IMR-90 (cell line): ENCODE measurements at regions not wholly inside any gene's neighbourhood (a gene's known extent, or its start where the extent isn't known, plus 50 kb on each side); places are given as distances from the start of the nearest gene placed in this dataset.

Source experiments
- ATAC-seq: fragments of 200-7000 bp; cut with Tn5 transposase; 2 replicates; pipeline ENCODE4 v1.9.1; 2020; ENCODE audit warnings: low read depth, mild to moderate bottlenecking, moderate library complexity
- BruUV-seq: library from RNA; stranded (reverse); fragments of 400-500 nt; replicated peaks from 2 replicates; lab custom pipeline; 2021; lab: Mats Ljungman, UMichigan
- CTCF ChIA-PET: fragments of 300-600 bp; formaldehyde crosslinking; extraction: SDS; loops from one replicate; lab custom pipeline; 2021; ENCODE audit warnings: antibody characterized with exemption; lab: Yijun Ruan, JAX
- POLR2A ChIA-PET: fragments of 300-600 bp; sonication (Branson Sonifier 250); formaldehyde crosslinking; loops from one replicate; lab custom pipeline; 2022; ENCODE audit warnings: antibody characterized with exemption; ENCODE audit not compliant: unreplicated experiment; lab: Charles Lee
- DNase-seq: peaks from one replicate; pipeline ENCODE4 v3.0.0; 2013
- H2AFZ ChIP-seq: replicated peaks from 2 replicates; pipeline ENCODE3; 2013; ENCODE audit warnings: low read length, mild to moderate bottlenecking; ENCODE audit not compliant: poor library complexity
- H2AK5ac ChIP-seq: 2 replicates; pipeline ENCODE4 v1.6.1; 2013; ENCODE audit warnings: low read depth, low read length, inconsistent platforms
- H2AK9ac ChIP-seq: replicated peaks from 2 replicates; pipeline ENCODE3; 2013; ENCODE audit warnings: mild to moderate bottlenecking, low read depth, low read length, moderate library complexity; ENCODE audit not compliant: poor library complexity
- H2BK120ac ChIP-seq: 2 replicates; pipeline ENCODE4 v1.6.1; 2013; ENCODE audit warnings: low read depth, low read length, inconsistent platforms
- H2BK15ac ChIP-seq: 3 replicates; pipeline ENCODE4 v1.6.1; 2013; ENCODE audit warnings: low read depth, low read length, inconsistent platforms
- H2BK20ac ChIP-seq: 2 replicates; pipeline ENCODE4 v1.6.1; 2013; ENCODE audit warnings: low read depth, mild to moderate bottlenecking, inconsistent platforms, low read length, moderate library complexity
- H2BK5ac ChIP-seq: 2 replicates; pipeline ENCODE4 v1.6.1; 2013; ENCODE audit warnings: mild to moderate bottlenecking, low read depth, low read length, inconsistent platforms; ENCODE audit not compliant: poor library complexity, severe bottlenecking
- H3K14ac ChIP-seq: replicated peaks from 2 replicates; pipeline ENCODE4 v1.6.1; 2013; ENCODE audit warnings: low read depth, low read length, inconsistent platforms
- H3K18ac ChIP-seq: 2 replicates; pipeline ENCODE4 v1.6.1; 2013; ENCODE audit warnings: low read depth, low read length, control low read depth
- H3K23ac ChIP-seq: 2 replicates; pipeline ENCODE4 v1.6.1; 2013; ENCODE audit warnings: low read depth, low read length, inconsistent platforms
- H3K27ac ChIP-seq: 2 replicates; pipeline ENCODE4 v1.5.1; 2013; ENCODE audit warnings: mild to moderate bottlenecking, control low read depth, low read length; ENCODE audit not compliant: insufficient read depth
- H3K27me3 ChIP-seq: 2 replicates; pipeline ENCODE4 v1.6.1; 2013; ENCODE audit warnings: low read length; ENCODE audit not compliant: control insufficient read depth, insufficient read depth
- H3K36me3 ChIP-seq: 2 replicates; pipeline ENCODE4 v1.6.1; 2013; ENCODE audit warnings: low read length, mixed read lengths; ENCODE audit not compliant: control insufficient read depth, insufficient read depth
- H3K4ac ChIP-seq: 2 replicates; pipeline ENCODE4 v1.6.1; 2013; ENCODE audit warnings: low read depth, low read length, inconsistent platforms
- H3K4me1 ChIP-seq: 2 replicates; pipeline ENCODE4 v1.6.1; 2013; ENCODE audit warnings: low read length, mixed read lengths; ENCODE audit not compliant: control insufficient read depth, insufficient read depth
- H3K4me2 ChIP-seq: 2 replicates; pipeline ENCODE4 v1.6.1; 2013; ENCODE audit warnings: low read depth, mild to moderate bottlenecking, control low read depth, low read length, moderate library complexity
- H3K4me3 ChIP-seq: 2 replicates; pipeline ENCODE4 v1.5.1; 2013; ENCODE audit warnings: low read depth, mild to moderate bottlenecking, control low read depth, low read length, moderate library complexity; ENCODE audit not compliant: insufficient read depth
- H3K56ac ChIP-seq: 2 replicates; pipeline ENCODE4 v1.6.1; 2013; ENCODE audit warnings: low read length, inconsistent platforms; ENCODE audit not compliant: insufficient read depth; ENCODE audit errors: extremely low read depth
- H3K79me1 ChIP-seq, 2 experiments: 2 replicates each; pipeline ENCODE4 v1.6.1; 2013; ENCODE audit warnings: low read length in 2 of 2, inconsistent platforms in 1 of 2, low read depth in 1 of 2
- H3K9ac ChIP-seq: 2 replicates; pipeline ENCODE4 v1.6.1; 2013; ENCODE audit warnings: low read depth, low read length, control low read depth
- H3K9me1 ChIP-seq: 2 replicates; pipeline ENCODE4 v1.6.1; 2013; ENCODE audit warnings: low read length, inconsistent platforms; ENCODE audit not compliant: insufficient read depth
- H3K9me3 ChIP-seq: 2 replicates; pipeline ENCODE4 v1.6.1; 2013; ENCODE audit warnings: low read length; ENCODE audit not compliant: control insufficient read depth, insufficient read depth
- H4K20me1 ChIP-seq: 2 replicates; pipeline ENCODE4 v1.6.1; 2013; ENCODE audit warnings: low read length, inconsistent platforms; ENCODE audit not compliant: insufficient read depth
- H4K5ac ChIP-seq: 2 replicates; pipeline ENCODE4 v1.6.1; 2013; ENCODE audit warnings: mild to moderate bottlenecking, low read depth, low read length, control low read depth
- H4K8ac ChIP-seq, 2 experiments: 2 replicates each; pipeline ENCODE4 v1.6.1; 2013; ENCODE audit warnings: low read depth in 2 of 2, low read length in 2 of 2, control low read depth in 1 of 2, inconsistent platforms in 1 of 2
- H4K91ac ChIP-seq: 2 replicates; pipeline ENCODE4 v1.6.1; 2013; ENCODE audit warnings: low read depth, low read length, inconsistent platforms; ENCODE audit not compliant: insufficient read depth
- BHLHE40 ChIP-seq: fragments of 150-350 bp; IDR thresholded peaks from 2 replicates; pipeline ENCODE4 v1.6.1; 2016; ENCODE audit warnings: mild to moderate bottlenecking, low read depth, low read length
- MAFK ChIP-seq: IDR thresholded peaks from 2 replicates; pipeline ENCODE4 v1.6.1; 2012; ENCODE audit warnings: low read depth, low read length, improper control_type of control experiment
- MAZ ChIP-seq: IDR thresholded peaks from 2 replicates; pipeline ENCODE4 v1.6.1; 2012; ENCODE audit warnings: low read depth, mild to moderate bottlenecking, low read length, improper control_type of control experiment, moderate library complexity, borderline replicate concordance
- MXI1 ChIP-seq: IDR thresholded peaks from 2 replicates; pipeline ENCODE4 v1.6.1; 2012; ENCODE audit warnings: low read depth, mild to moderate bottlenecking, low read length, moderate library complexity, borderline replicate concordance
- POLR2A ChIP-seq: IDR thresholded peaks from 2 replicates; pipeline ENCODE4 v1.6.1; 2012; ENCODE audit warnings: mild to moderate bottlenecking, low read depth, low read length
- RAD21 ChIP-seq: IDR thresholded peaks from 2 replicates; pipeline ENCODE4 v1.6.1; 2012; ENCODE audit warnings: low read length, improper control_type of control experiment
- RCOR1 ChIP-seq: IDR thresholded peaks from 2 replicates; pipeline ENCODE4 v1.6.1; 2012; ENCODE audit warnings: mild to moderate bottlenecking, low read length, improper control_type of control experiment; ENCODE audit not compliant: insufficient replicate concordance
- RFX5 ChIP-seq: IDR thresholded peaks from 2 replicates; pipeline ENCODE4 v1.8.0; 2012; ENCODE audit warnings: low read depth, mild to moderate bottlenecking, low read length, moderate library complexity
- SMC3 ChIP-seq: fragments of 150-350 bp; IDR thresholded peaks from 2 replicates; pipeline ENCODE4 v1.6.1; 2016; ENCODE audit warnings: low read depth, mild to moderate bottlenecking, antibody characterized with exemption, low read length, moderate library complexity
- WGBS, 2 experiments: methylation state at CpG; one replicate each; pipeline versions ENCODE4 v1.1.5 to v1.1.7; 2013; ENCODE audit warnings: missing lambda C conversion rate in 2 of 2; ENCODE audit not compliant: insufficient read length in 1 of 2; ENCODE audit errors: extremely low coverage in 2 of 2; 5-methylcytosine and 5-hydroxymethylcytosine counted together
- dilution Hi-C: fragments of 300-500 bp; cut with HindIII; formaldehyde crosslinking; loops from one replicate; pipeline ENCODE4 v1.14.3; 2018; ENCODE audit warnings: low sequenced_read_pairs; ENCODE audit not compliant: unreplicated experiment
- in situ Hi-C: fragments of 300-500 bp; cut with MboI; formaldehyde crosslinking; loops from 3 replicates; pipeline ENCODE4 v1.14.3; 2019; ENCODE audit warnings: low sequenced_read_pairs, inconsistent platforms, mixed read lengths
- intact Hi-C: fragments of 100-400 bp; cut with micrococcal nuclease; formaldehyde crosslinking; loops from 2 replicates; pipeline ENCODE4 v1.10.0; 2022
- TF ChIP-seq, protein P1 (sequence below): conservative IDR thresholded peaks from 2 replicates; pipeline ENCODE4 v1.5.1; 2012; ENCODE audit warnings: mild to moderate bottlenecking, low read depth, low read length, improper control_type of control experiment

DNA sequence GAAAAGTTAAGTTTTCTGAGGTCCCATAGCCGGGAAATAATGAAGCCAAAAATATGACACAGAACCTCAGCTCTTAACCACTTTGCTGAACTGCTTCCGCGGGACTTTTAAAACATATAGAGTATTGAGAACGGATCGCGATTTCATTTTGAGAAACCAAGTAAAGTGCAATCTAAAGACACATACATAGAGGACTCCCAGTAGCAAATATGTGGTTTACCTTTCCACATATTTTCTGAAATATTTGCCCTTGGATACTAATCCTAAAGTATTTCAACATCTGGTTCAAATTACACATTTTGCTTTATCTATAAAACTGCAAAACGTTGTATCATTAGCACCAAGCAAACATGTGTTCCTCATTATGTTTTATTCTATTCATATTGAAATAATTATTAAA lies 776.5 kb downstream of the ROBO2 start:
- dilution Hi-C loops (no loop called here), in situ Hi-C loops (no loop called here), intact Hi-C loops (loop anchor here (10.0 kb wide), 1 partner anchor 828 kb away; no protein-coding TSS in a partner anchor)
- no CpG with 5 or more reads among the region's 7 CpGs for WGBS, 2 experiments
- no peaks in the 10 kb centered on the region; the same call in 1 of the 2 replicates for H3K9me3 ChIP-seq
- CTCF ChIA-PET, result no interaction called here
- no peak overlapping the region for H2BK120ac ChIP-seq
- H2BK5ac ChIP-seq, result no peak overlapping the region
- H3K56ac ChIP-seq, result no peak overlapping the region
- ATAC-seq, result no peak
- no peaks in the 10 kb centered on the region for H4K20me1 ChIP-seq
- no peak overlapping the region for H3K4me3 ChIP-seq
- H3K27ac ChIP-seq, result no peak overlapping the region
- H3K4me2 ChIP-seq, result no peak overlapping the region
- H3K18ac ChIP-seq, result no peak overlapping the region
- no peak overlapping the region for H4K5ac ChIP-seq
- no peaks in the 10 kb centered on the region for H3K36me3 ChIP-seq
- no peak for DNase-seq
- no peak overlapping the region for H4K8ac ChIP-seq
- no peak overlapping the region for H2AFZ ChIP-seq
- H2AK5ac ChIP-seq, result no peak overlapping the region
- no peaks in the 10 kb centered on the region for H3K9me1 ChIP-seq
- no peak overlapping the region for H3K4ac ChIP-seq
- no peaks in the 10 kb centered on the region for H3K4me1 ChIP-seq
- no TSS peak for BruUV-seq
- no peaks in the 10 kb centered on the region for H3K27me3 ChIP-seq
- no peak overlapping the region for H2AK9ac ChIP-seq
- no peak overlapping the region for H4K91ac ChIP-seq
- H2BK20ac ChIP-seq, result no peak overlapping the region
- H3K14ac ChIP-seq, result no peak overlapping the region
- POLR2A ChIA-PET, result no interaction called here
- H2BK15ac ChIP-seq, result no peak overlapping the region
- no peaks in the 10 kb centered on the region for H3K79me1 ChIP-seq
- H3K9ac ChIP-seq, result no peak overlapping the region
- H3K23ac ChIP-seq, result no peak overlapping the region
- TF ChIP-seq POLR2A (no peak), BHLHE40 (no peak), SMC3 (no peak), RFX5 (no peak), MAFK (no peak), MXI1 (no peak), MAZ (no peak), RAD21 (no peak), RCOR1 (no peak)
- TF ChIP-seq, protein P1, sequence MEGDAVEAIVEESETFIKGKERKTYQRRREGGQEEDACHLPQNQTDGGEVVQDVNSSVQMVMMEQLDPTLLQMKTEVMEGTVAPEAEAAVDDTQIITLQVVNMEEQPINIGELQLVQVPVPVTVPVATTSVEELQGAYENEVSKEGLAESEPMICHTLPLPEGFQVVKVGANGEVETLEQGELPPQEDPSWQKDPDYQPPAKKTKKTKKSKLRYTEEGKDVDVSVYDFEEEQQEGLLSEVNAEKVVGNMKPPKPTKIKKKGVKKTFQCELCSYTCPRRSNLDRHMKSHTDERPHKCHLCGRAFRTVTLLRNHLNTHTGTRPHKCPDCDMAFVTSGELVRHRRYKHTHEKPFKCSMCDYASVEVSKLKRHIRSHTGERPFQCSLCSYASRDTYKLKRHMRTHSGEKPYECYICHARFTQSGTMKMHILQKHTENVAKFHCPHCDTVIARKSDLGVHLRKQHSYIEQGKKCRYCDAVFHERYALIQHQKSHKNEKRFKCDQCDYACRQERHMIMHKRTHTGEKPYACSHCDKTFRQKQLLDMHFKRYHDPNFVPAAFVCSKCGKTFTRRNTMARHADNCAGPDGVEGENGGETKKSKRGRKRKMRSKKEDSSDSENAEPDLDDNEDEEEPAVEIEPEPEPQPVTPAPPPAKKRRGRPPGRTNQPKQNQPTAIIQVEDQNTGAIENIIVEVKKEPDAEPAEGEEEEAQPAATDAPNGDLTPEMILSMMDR, result no peak
